ENCODE measurements at regions not wholly inside any gene's neighbourhood (a gene's known extent, or its start where the extent isn't known, plus 50 kb on each side); places are given as distances from the start of the nearest gene placed in this dataset.

DNA sequence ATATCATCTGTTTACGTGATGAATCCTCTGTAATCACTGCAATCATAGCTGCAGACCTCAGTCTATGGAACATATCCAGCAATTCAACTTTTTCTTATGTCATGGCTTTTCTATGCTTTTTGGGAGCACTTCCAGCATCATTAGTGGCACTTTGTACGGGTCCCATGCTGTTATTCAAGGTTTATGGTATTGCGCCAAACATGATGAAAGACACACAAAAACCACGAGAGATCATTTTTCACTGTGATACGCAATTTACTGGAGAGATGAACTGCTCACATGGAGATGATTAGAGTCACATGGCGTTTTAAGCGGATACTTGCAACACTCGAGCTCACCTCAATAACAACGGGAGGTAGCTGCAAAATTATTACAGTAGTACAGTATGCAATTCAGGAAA is 2101.7 kb upstream of the PCDH20 start:
- H3K27ac ChIP-seq, result no peak overlapping the region
- TF ChIP-seq, protein P1, sequence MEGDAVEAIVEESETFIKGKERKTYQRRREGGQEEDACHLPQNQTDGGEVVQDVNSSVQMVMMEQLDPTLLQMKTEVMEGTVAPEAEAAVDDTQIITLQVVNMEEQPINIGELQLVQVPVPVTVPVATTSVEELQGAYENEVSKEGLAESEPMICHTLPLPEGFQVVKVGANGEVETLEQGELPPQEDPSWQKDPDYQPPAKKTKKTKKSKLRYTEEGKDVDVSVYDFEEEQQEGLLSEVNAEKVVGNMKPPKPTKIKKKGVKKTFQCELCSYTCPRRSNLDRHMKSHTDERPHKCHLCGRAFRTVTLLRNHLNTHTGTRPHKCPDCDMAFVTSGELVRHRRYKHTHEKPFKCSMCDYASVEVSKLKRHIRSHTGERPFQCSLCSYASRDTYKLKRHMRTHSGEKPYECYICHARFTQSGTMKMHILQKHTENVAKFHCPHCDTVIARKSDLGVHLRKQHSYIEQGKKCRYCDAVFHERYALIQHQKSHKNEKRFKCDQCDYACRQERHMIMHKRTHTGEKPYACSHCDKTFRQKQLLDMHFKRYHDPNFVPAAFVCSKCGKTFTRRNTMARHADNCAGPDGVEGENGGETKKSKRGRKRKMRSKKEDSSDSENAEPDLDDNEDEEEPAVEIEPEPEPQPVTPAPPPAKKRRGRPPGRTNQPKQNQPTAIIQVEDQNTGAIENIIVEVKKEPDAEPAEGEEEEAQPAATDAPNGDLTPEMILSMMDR (conservative IDR thresholded peaks at IDR 0.05), result no peak

DNA sequence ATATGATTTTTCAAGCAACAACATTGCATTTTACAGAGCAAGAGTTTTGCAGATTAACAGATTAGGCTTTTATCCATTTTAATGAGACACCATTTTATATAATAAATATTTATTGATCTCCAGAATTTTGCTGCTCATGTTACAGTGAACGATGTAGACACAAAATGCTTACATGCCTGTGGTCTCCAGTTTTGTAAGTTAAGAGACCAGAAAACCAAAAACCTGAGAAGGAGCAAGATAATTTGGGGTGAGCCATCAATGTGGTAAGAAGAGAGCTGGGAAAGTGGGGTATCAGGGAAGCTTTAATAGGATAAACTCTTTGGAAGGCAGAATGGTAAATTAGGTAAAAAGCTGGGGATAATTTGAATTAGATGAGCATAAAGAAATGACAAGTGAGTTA is 2100.5 kb upstream of the PCDH20 start:
- TF ChIP-seq, protein P1 (conservative IDR thresholded peaks at IDR 0.05), result no peak
- no peak overlapping the region for H3K27ac ChIP-seq

DNA sequence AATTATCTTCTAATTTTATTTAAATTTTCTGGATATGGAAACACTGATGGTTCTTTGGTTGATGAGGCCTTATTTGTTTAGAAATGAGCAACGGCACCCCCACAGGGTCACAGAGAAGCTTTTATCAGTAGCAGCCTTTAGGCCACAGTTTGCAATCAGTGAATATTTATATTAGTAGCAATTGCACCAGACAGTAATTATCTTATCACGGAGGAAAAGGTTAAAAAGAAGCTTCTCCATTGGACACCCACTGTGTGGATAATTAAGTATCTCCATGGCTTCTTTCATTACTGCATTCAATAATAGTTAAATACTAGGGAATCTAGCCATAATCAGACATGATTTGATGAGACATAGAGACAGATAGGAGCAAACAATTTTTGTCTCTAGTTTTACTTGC is 2099.2 kb upstream of the PCDH20 start:
- H3K27ac ChIP-seq, result no peak overlapping the region
- TF ChIP-seq, protein P1 (conservative IDR thresholded peaks at IDR 0.05), result no peak

DNA sequence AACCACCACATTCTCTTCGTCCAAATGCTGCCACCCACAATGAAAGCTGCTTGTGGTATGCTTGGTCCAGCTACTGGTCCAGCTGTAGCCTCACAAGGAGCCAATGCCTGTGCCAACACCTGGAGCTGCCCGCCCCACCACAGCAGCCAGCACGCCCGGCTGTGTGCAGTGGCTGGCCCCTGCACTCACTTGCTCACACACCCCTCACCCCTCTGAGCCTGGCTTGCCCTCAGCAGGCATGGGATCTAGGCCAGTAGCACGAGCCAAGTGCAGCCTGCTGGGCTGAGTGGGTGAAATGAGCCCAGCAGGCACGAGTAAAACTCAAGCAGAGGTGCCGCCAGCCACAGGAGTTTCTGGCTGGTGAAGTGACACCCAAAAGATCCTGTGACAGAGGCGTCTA is 2096.4 kb upstream of the PCDH20 start:
- TF ChIP-seq, protein P1 (conservative IDR thresholded peaks at IDR 0.05), result no peak
- H3K27ac ChIP-seq, result no peak overlapping the region

DNA sequence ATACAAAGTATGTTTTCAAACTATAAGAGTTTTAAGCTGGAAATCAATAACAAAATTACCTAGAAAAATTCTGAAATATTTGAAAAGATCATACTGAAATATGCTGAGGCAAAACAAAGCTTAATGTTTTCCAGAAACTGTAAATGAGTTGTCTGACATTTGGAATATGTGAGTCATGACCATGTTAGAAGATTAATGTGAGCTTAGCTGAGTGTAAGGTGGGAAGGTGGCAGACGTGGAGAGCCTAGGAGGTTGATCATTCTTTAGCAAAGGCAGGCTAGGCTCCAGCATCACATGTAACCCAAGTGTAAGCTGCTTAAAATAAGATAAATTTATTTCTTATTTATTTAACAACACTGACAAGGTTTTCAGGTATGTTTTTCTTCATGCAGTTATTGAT is 2086.1 kb upstream of the PCDH20 start:
- TF ChIP-seq, protein P1 (conservative IDR thresholded peaks at IDR 0.05), result no peak
- H3K27ac ChIP-seq, result no peak overlapping the region

DNA sequence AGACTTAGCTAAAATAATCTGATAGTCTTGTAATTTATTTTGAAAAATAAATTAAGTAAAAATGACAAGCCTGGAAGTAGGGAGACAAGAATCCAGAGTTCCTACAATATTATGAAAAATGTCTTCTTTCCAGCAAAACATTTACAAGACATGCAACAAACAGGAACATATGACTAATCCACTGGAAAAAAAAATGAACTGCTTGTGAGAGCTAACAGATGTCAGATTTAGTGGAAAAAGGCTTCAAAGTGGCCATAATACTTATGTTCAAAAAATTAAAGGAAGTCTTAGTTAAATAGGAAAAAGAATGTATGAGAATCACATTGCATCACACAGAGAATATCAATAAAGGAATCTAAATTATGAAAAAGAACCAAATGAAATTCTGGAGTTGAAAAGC is 2082.0 kb upstream of the PCDH20 start:
- H3K27ac ChIP-seq, result no peak overlapping the region
- TF ChIP-seq, protein P1 (conservative IDR thresholded peaks at IDR 0.05), result no peak

DNA sequence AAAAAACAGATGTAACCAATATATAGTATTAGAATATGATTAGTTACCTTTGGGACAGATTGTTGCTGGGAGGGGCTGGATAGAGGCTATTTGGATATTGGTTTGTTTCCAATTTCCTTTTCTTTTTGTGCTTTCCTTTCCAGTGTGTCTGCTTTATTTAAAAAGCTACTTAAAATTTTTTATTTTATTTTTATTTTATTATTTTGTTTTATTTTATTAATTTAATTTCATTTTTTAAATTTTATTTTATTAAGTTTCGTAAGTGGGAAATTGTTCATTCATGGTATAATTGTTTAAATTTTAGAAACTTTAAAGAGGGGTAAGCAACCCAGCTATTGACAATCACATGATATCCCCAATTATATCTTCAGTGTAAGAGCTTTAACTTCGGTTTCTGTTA is 2077.0 kb upstream of the PCDH20 start:
- TF ChIP-seq, protein P1 (conservative IDR thresholded peaks at IDR 0.05), result no peak
- no peak overlapping the region for H3K27ac ChIP-seq

DNA sequence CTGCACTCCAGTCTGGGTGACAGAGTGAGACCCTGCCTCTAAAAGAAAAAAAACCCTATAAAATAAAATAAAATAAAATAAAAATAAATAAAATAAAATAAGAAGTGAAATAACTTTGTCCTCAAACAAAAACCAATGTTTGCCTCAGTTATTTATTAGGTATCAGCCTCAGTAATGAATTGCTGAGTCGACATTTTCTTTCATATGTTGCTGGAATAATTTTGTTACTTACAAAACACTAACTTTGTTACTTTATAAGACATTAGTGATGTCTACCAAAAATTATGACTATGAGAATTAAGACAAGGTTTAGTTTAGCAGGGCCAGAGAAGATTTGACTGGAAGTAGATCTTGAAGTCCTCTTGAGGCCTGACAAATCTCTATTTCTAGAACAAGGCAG is 2074.5 kb upstream of the PCDH20 start:
- no peak overlapping the region for H3K27ac ChIP-seq
- TF ChIP-seq, protein P1 (conservative IDR thresholded peaks at IDR 0.05), result no peak
